ENCODE measurements at regions not wholly inside any gene's neighbourhood (a gene's known extent, or its start where the extent isn't known, plus 50 kb on each side); places are given as distances from the start of the nearest gene placed in this dataset.
"Not testable (repeated sequence)": the region's sequence is repeated elsewhere in the genome, so short reads cannot be mapped to it uniquely, and the experiment has no call there.

DNA sequence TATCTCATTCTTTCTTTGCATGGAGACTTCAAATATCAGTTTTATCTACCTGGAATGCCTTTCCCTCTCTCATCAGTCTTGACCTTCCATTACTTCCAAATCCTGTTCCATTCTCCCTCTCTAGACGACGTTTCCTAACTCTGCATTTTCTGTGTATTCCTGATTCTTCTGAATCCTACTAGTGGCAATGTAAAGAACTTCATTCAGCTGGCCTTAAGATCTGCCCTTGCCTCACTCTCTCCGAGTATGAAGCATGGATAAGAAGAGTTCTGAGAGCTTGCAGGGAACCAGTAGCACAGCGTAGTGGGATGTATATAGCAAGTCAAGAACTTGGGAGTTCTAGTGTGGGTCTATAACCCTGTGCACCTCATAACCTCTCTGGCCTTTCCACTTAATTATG lies 68.5 kb upstream of the HOXC13 start:
- Mint-ChIP-seq H3K4me3 (no peak overlapping the region), H3K27me3 (peaks cover 46 to 49% of the 10 kb centered on the region in 2 donors), H3K4me1 (ENCODE audit: low read depth in 2 of 2) (no peaks in the 10 kb centered on the region), H3K27ac (no peak overlapping the region), H3K9me3 (no peaks in the 10 kb centered on the region), H3K36me3 (no peaks in the 10 kb centered on the region)
- ATAC-seq (no peak), DNase-seq (ENCODE audit: low spot score) (no peak)

DNA sequence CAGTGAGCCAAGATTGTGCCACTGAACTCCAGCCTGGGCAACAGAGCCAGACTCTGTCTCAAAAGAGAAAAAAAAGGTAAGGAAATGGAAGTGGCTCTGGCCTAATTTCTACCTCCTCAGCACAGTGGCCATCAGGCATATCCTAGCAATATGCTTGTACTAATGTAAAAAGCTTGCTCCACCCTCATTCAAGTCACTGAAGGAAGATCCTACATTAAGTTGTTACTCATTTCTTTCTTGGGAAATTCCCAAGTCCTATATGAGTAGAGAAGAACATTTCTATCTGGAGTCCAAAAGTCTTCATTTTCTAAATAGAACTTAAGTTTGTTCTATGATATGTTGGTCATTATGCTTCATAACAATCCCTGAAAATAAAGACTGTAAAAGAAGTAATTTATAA lies 67.3 kb upstream of the HOXC13 start:
- no peaks in the 10 kb centered on the region for H3K4me1 Mint-ChIP-seq (ENCODE audit: low read depth in 2 of 2)
- no peaks in the 10 kb centered on the region for H3K36me3 Mint-ChIP-seq
- ATAC-seq (no peak), DNase-seq (ENCODE audit: low spot score) (no peak)
- peaks cover 46 to 50% of the 10 kb centered on the region in 2 donors for H3K27me3 Mint-ChIP-seq
- no peak overlapping the region for H3K27ac Mint-ChIP-seq
- H3K9me3 Mint-ChIP-seq: no peaks in the 10 kb centered on the region
- no peak overlapping the region for H3K4me3 Mint-ChIP-seq

DNA sequence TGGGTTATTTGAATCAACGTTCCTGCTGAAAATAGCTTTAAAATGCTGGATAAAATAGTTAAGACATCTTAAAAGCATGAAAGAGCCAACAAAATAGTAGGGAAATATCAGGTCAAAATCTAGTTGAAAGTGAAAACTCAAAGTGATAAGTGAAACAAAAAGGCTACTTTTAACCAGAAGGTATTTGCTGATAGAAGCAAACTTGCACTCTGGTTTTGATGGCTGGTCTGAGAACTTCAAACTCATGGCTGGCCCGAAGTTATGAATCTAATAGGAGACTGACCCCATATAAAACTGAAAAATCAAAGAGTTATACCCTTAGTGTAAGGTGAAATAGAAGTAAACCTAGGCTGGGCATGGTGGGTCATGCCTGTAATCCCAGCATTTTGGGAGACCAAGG lies 66.3 kb upstream of the HOXC13 start:
- Mint-ChIP-seq H3K4me3 (no peak overlapping the region), H3K27me3 (peaks cover 48 to 50% of the 10 kb centered on the region in 2 donors), H3K27ac (no peak overlapping the region), H3K36me3 (no peaks in the 10 kb centered on the region), H3K9me3 (no peaks in the 10 kb centered on the region), H3K4me1 (ENCODE audit: low read depth in 2 of 2) (no peaks in the 10 kb centered on the region)
- no peak for DNase-seq (ENCODE audit: low spot score)
- ATAC-seq: no peak

DNA sequence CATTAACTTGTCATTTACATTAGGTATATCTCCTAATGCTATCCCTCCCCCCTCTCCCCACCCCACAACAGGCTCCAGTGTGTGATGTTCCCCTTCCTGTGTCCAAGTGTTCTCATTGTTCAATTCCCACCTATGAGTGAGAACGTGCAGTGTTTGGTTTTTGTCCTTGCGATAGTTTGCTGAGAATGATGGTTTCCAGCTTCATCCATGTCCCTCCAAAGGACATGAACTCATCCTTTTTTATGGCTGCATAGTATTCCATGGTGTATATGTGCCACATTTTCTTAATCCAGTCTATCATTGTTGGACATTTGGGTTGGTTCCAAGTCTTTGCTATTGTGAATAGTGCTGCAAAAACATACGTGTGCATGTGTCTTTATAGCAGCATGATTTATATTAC lies 60.7 kb upstream of the HOXC13 start:
- H3K27me3 Mint-ChIP-seq: peaks cover 39 to 62% of the 10 kb centered on the region in 2 donors
- not testable (repeated sequence) for ATAC-seq; H3K4me3 Mint-ChIP-seq; H3K9me3 Mint-ChIP-seq; H3K36me3 Mint-ChIP-seq; DNase-seq (ENCODE audit: low spot score); H3K4me1 Mint-ChIP-seq (ENCODE audit: low read depth in 2 of 2); H3K27ac Mint-ChIP-seq

DNA sequence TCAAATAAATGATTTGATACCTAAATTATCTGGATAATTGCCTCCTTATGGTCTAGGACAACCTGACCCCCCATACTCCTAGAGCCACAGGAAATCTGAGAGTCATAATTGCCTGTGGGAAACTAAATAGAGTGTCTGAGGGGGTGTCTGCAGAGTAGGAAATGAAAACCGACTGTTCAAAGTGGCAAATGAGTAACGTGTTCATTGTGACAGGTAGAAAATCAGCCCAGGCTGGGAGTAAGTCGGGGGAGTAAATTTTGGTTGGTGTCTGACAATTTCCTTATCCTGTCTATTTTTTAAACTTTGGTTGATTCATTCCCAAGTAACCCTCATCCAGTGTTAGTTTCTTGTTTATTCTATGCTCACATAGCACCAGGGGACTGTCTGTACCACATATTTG lies 51.6 kb upstream of the HOXC13 start:
- peaks cover 60 to 82% of the 10 kb centered on the region in 2 donors for H3K27me3 Mint-ChIP-seq
- H3K4me1 Mint-ChIP-seq (ENCODE audit: low read depth in 2 of 2): no peaks in the 10 kb centered on the region
- no peaks in the 10 kb centered on the region for H3K9me3 Mint-ChIP-seq
- H3K27ac Mint-ChIP-seq: no peak overlapping the region
- H3K4me3 Mint-ChIP-seq: no peak overlapping the region
- no peak for DNase-seq (ENCODE audit: low spot score)
- H3K36me3 Mint-ChIP-seq: no peaks in the 10 kb centered on the region
- ATAC-seq: no peak

DNA sequence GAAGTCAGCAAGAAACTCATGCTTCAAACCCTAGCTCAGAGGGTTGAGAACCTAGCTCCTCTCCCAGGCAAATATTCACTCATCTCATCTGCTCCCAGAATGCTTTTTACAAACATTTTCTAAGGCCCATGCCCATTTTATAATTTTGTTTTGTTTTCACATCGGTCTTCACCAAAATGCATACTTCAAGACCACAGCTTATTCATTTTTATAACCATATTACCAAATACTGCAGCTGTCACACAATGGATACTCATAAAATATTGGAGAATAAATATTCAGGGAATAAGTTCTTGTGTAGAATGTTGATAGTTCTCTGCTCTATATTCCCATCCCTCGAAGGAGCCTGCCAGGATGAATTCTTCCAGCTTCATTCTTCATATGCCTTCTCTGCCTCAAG lies 50.8 kb upstream of the HOXC13 start:
- Mint-ChIP-seq H3K4me1 (ENCODE audit: low read depth in 2 of 2) (no peaks in the 10 kb centered on the region), H3K36me3 (no peaks in the 10 kb centered on the region), H3K4me3 (no peak overlapping the region), H3K27me3 (peaks cover 56 to 77% of the 10 kb centered on the region in 2 donors), H3K27ac (no peak overlapping the region), H3K9me3 (no peaks in the 10 kb centered on the region)
- no peak for DNase-seq (ENCODE audit: low spot score)
- ATAC-seq: no peak
